ENCODE measurements at regions not wholly inside any gene's neighbourhood (a gene's known extent, or its start where the extent isn't known, plus 50 kb on each side); places are given as distances from the start of the nearest gene placed in this dataset.

DNA sequence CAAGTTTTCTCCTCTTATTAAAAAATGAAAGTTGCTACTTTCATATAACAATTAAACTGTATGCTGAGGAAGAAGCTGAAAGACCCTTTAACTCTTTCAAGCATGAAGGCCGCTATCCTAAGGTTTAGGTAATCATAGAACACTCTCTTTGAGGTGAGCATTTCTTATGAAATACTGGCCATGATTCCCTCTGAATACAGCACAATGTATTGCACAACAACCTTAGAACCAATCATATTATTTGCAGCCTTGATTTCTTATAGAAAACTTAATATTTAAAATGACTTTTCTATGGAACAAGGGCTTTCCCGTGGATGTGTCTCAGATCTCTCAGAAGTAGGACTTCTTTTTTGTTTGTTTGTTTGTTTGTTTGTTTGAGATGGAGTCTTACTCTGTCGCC, 333.4 kb upstream of the TEX13C start:
- no peak for TF ChIP-seq POLR2A (IDR thresholded peaks at IDR 0.05)
- TF ChIP-seq, protein P1, sequence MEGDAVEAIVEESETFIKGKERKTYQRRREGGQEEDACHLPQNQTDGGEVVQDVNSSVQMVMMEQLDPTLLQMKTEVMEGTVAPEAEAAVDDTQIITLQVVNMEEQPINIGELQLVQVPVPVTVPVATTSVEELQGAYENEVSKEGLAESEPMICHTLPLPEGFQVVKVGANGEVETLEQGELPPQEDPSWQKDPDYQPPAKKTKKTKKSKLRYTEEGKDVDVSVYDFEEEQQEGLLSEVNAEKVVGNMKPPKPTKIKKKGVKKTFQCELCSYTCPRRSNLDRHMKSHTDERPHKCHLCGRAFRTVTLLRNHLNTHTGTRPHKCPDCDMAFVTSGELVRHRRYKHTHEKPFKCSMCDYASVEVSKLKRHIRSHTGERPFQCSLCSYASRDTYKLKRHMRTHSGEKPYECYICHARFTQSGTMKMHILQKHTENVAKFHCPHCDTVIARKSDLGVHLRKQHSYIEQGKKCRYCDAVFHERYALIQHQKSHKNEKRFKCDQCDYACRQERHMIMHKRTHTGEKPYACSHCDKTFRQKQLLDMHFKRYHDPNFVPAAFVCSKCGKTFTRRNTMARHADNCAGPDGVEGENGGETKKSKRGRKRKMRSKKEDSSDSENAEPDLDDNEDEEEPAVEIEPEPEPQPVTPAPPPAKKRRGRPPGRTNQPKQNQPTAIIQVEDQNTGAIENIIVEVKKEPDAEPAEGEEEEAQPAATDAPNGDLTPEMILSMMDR (IDR thresholded peaks at IDR 0.05), result no peak
- TF ChIP-seq POLR2AphosphoS5 (IDR thresholded peaks at IDR 0.05; ENCODE audit: insufficient read depth in 1 of 2, low read depth in 1 of 2), result no peak

All from vagina (tissue), 2 donors.